Stimulated activated naive CD8-positive, alpha-beta T cell treated with anti-CD3 and anti-CD28 coated beads, Interleukin-15, Interleukin-2, amounts not matched to agents 100 U/mL and 50 U/mL, for 24 hours (primary cell): ENCODE measurements at regions not wholly inside any gene's neighbourhood (a gene's known extent, or its start where the extent isn't known, plus 50 kb on each side); places are given as distances from the start of the nearest gene placed in this dataset.

Experiments
- ATAC-seq: fragments of 150-1000 bp; cut with Tn5 transposase; one replicate; pipeline ENCODE4 v1.10.0; 2021
- DNase-seq: peaks from one replicate; pipeline ENCODE4 v3.0.0; 2021

GRCh38 chr16:51907680-51908079 is 639.3 kb downstream of the TOX3 start:
- ATAC-seq, result no peak
- no peak for DNase-seq

- no peak for DNase-seq
- no peak for ATAC-seq
Observed at GRCh38 chr16:51900221-51900780, 646.6 kb downstream of the TOX3 start.

GRCh38 chr16:51898872-51899271 is 648.1 kb downstream of the TOX3 start:
- ATAC-seq (no peak), DNase-seq (no peak)

- no peak for DNase-seq
- ATAC-seq, result no peak
Observed at GRCh38 chr16:51896013-51896412, 650.9 kb downstream of the TOX3 start.

GRCh38 chr16:51892293-51893007 is 654.5 kb downstream of the TOX3 start:
- ATAC-seq (no peak), DNase-seq (no peak)

GRCh38 chr16:51888534-51888933 is 658.4 kb downstream of the TOX3 start:
- DNase-seq, result no peak

GRCh38 chr16:51888016-51888415 is 658.9 kb downstream of the TOX3 start:
- DNase-seq, result no peak
- ATAC-seq, result no peak

More at GRCh38 chr16:51888534-51888933, 658.4 kb downstream of the TOX3 start:
- ATAC-seq, result no peak

- ATAC-seq, result no peak
- no peak for DNase-seq
Observed at GRCh38 chr16:51886456-51886855, 660.5 kb downstream of the TOX3 start.

- DNase-seq, result no peak
- ATAC-seq, result no peak
Observed at GRCh38 chr16:51884773-51885172, 662.2 kb downstream of the TOX3 start.

GRCh38 chr16:51881731-51882130 is 665.2 kb downstream of the TOX3 start:
- DNase-seq (no peak), ATAC-seq (no peak)

GRCh38 chr16:51880776-51881175 is 666.2 kb downstream of the TOX3 start:
- DNase-seq (no peak), ATAC-seq (no peak)

GRCh38 chr16:51877686-51878085 is 669.3 kb downstream of the TOX3 start:
- DNase-seq, result no peak
- no peak for ATAC-seq

GRCh38 chr16:51876934-51877333 is 670.0 kb downstream of the TOX3 start:
- no peak for ATAC-seq
- no peak for DNase-seq

GRCh38 chr16:51876601-51876875 is 670.4 kb downstream of the TOX3 start:
- DNase-seq (no peak), ATAC-seq (no peak)

- ATAC-seq (no peak), DNase-seq (no peak)
Observed at GRCh38 chr16:51875834-51876600, 670.9 kb downstream of the TOX3 start.

GRCh38 chr16:51872524-51872923 is 674.4 kb downstream of the TOX3 start:
- no peak for ATAC-seq
- no peak for DNase-seq

- no peak for ATAC-seq
Observed at GRCh38 chr16:51870296-51870854, 676.6 kb downstream of the TOX3 start.

GRCh38 chr16:51869176-51869575 is 677.8 kb downstream of the TOX3 start:
- no peak for DNase-seq

More at GRCh38 chr16:51870296-51870854, 676.6 kb downstream of the TOX3 start:
- no peak for DNase-seq

GRCh38 chr16:51868631-51869030 is 678.3 kb downstream of the TOX3 start:
- DNase-seq (no peak), ATAC-seq (no peak)

More at GRCh38 chr16:51869176-51869575, 677.8 kb downstream of the TOX3 start:
- ATAC-seq, result no peak

GRCh38 chr16:51867386-51868065 is 679.4 kb downstream of the TOX3 start:
- no peak for ATAC-seq
- no peak for DNase-seq

- no peak for DNase-seq
Observed at GRCh38 chr16:51864575-51864974, 682.4 kb downstream of the TOX3 start.

GRCh38 chr16:51854401-51854951 is 692.5 kb downstream of the TOX3 start:
- ATAC-seq (no peak), DNase-seq (no peak)

More at GRCh38 chr16:51864575-51864974, 682.4 kb downstream of the TOX3 start:
- no peak for ATAC-seq
